OCI-LY7 (cell line): ENCODE measurements at regions not wholly inside any gene's neighbourhood (a gene's known extent, or its start where the extent isn't known, plus 50 kb on each side); places are given as distances from the start of the nearest gene placed in this dataset.

ENCODE experiments used
- CTCF ChIP-seq: fragments of 200-600 bp; sonication (generic); conservative IDR thresholded peaks from 2 replicates; pipeline ENCODE4 v1.5.1; 2014; ENCODE audit warnings: mild to moderate bottlenecking, antibody characterized with exemption, low read length, moderate library complexity, mixed read lengths
- EZH2phosphoT487 ChIP-seq: fragments of 200-600 bp; sonication (generic); IDR thresholded peaks from 2 replicates; pipeline ENCODE4 v1.6.1; 2018; ENCODE audit warnings: low read depth, borderline replicate concordance, mild to moderate bottlenecking, mixed run types, antibody characterized with exemption, low read length, moderate library complexity, mixed read lengths

DNA sequence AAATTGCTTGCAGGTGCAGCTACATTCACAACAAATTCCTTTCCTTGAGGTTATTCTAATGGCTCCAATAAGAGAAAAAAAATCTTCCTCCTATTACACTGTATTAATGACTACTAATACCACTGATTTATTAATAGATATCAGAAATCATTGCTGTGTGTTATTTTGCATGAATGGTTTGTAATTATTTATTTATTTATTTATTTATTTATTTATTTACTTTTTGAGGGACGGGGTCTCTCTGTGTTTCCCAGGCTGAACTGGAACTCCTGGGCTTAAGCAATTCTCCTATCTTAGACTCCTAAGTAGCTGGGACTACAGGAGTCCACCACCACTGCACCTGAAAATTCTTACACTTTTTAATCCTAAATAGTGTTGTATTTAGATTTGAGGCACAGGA lies 390.4 kb downstream of the SI start:
- no peak for TF ChIP-seq CTCF
- no peak for TF ChIP-seq EZH2phosphoT487
